ENCODE measurements at regions not wholly inside any gene's neighbourhood (a gene's known extent, or its start where the extent isn't known, plus 50 kb on each side); places are given as distances from the start of the nearest gene placed in this dataset.
"Not testable (repeated sequence)": the region's sequence is repeated elsewhere in the genome, so short reads cannot be mapped to it uniquely, and the experiment has no call there.

GRCh38 chr4:33825685-33826084 is 2418.6 kb downstream of the ARAP2 start:
- H3K9me3 Mint-ChIP-seq: no peaks in the 10 kb centered on the region
- Histone ChIP-seq H2AFZ (replicated peaks) (no peak overlapping the region), H3K4me3 (no peak overlapping the region), H3K9me3 (ENCODE audit: low read depth) (no peaks in the 10 kb centered on the region), H3K36me3 (no peaks in the 10 kb centered on the region), H3K9ac (no peak overlapping the region), H3K4me2 (no peak overlapping the region), H3K27ac (no peak overlapping the region), H4K20me1 (ENCODE audit: low read depth) (no peaks in the 10 kb centered on the region), H3K4me1 (no peaks in the 10 kb centered on the region), H3K79me2 (ENCODE audit: low read depth) (no peaks in the 10 kb centered on the region), H3K27me3 (no peaks in the 10 kb centered on the region), H3F3A (ENCODE audit: low read depth) (no peaks in the 10 kb centered on the region)
- H3K27me3 Mint-ChIP-seq (ENCODE audit: insufficient read depth, low read depth): no peaks in the 10 kb centered on the region
- H3K4me1 Mint-ChIP-seq: no peaks in the 10 kb centered on the region
- DNase-seq (ENCODE audit: low spot score): no peak
- H3K27ac Mint-ChIP-seq: no peak overlapping the region
- no peaks in the 10 kb centered on the region for H3K36me3 Mint-ChIP-seq
- H3K4me3 Mint-ChIP-seq: no peak overlapping the region
- TF ChIP-seq CTCF (IDR thresholded peaks at IDR 0.05) (no peak), EZH2 (IDR thresholded peaks at IDR 0.05) (no peak), EZH2phosphoT487 (IDR thresholded peaks at IDR 0.05) (no peak)

- not testable (repeated sequence) for H2AFZ ChIP-seq (replicated peaks); H3K36me3 Mint-ChIP-seq; H3K27ac Mint-ChIP-seq; H3K79me2 ChIP-seq (ENCODE audit: low read depth); DNase-seq (ENCODE audit: low spot score); H3K36me3 ChIP-seq; H4K20me1 ChIP-seq (ENCODE audit: low read depth); H3K27ac ChIP-seq; H3K27me3 Mint-ChIP-seq (ENCODE audit: insufficient read depth, low read depth); H3K27me3 ChIP-seq; H3K9me3 Mint-ChIP-seq; H3K9ac ChIP-seq; H3K9me3 ChIP-seq (ENCODE audit: low read depth); H3K4me2 ChIP-seq; H3K4me1 ChIP-seq; H3K4me3 ChIP-seq; H3K4me1 Mint-ChIP-seq; H3K4me3 Mint-ChIP-seq; H3F3A ChIP-seq (ENCODE audit: low read depth)
Observed at GRCh38 chr4:33829356-33829755, 2415.0 kb downstream of the ARAP2 start.

- no peaks in the 10 kb centered on the region for H3K27me3 ChIP-seq
- no peaks in the 10 kb centered on the region for H3K9me3 ChIP-seq (ENCODE audit: low read depth)
- H4K20me1 ChIP-seq (ENCODE audit: low read depth): no peaks in the 10 kb centered on the region
- H3K4me2 ChIP-seq: no peak overlapping the region
- Mint-ChIP-seq H3K27ac (no peak overlapping the region), H3K4me3 (no peak overlapping the region), H3K9me3 (no peaks in the 10 kb centered on the region), H3K27me3 (ENCODE audit: insufficient read depth, low read depth) (no peaks in the 10 kb centered on the region), H3K36me3 (no peaks in the 10 kb centered on the region), H3K4me1 (no peaks in the 10 kb centered on the region)
- no peaks in the 10 kb centered on the region for H3K4me1 ChIP-seq
- TF ChIP-seq EZH2phosphoT487 (IDR thresholded peaks at IDR 0.05): no peak
- no peak for TF ChIP-seq CTCF (IDR thresholded peaks at IDR 0.05)
- no peak for TF ChIP-seq EZH2 (IDR thresholded peaks at IDR 0.05)
- no peaks in the 10 kb centered on the region for H3K36me3 ChIP-seq
- no peak overlapping the region for H3K27ac ChIP-seq
- H3K4me3 ChIP-seq: no peak overlapping the region
- H2AFZ ChIP-seq (replicated peaks): no peak overlapping the region
- no peak overlapping the region for H3K9ac ChIP-seq
- H3K79me2 ChIP-seq (ENCODE audit: low read depth): no peaks in the 10 kb centered on the region
- no peak for DNase-seq (ENCODE audit: low spot score)
- H3F3A ChIP-seq (ENCODE audit: low read depth): no peaks in the 10 kb centered on the region
Observed at GRCh38 chr4:33831442-33832066, 2412.8 kb downstream of the ARAP2 start.

- not testable (repeated sequence) for H3K4me1 ChIP-seq; H3K79me2 ChIP-seq (ENCODE audit: low read depth); H4K20me1 ChIP-seq (ENCODE audit: low read depth); H3K4me3 Mint-ChIP-seq; H3K36me3 Mint-ChIP-seq; H3K27ac Mint-ChIP-seq; H3F3A ChIP-seq (ENCODE audit: low read depth); DNase-seq (ENCODE audit: low spot score); H3K36me3 ChIP-seq; H3K27me3 ChIP-seq; H3K4me1 Mint-ChIP-seq; H3K27me3 Mint-ChIP-seq (ENCODE audit: insufficient read depth, low read depth); H3K9me3 ChIP-seq (ENCODE audit: low read depth); H3K4me3 ChIP-seq; H3K4me2 ChIP-seq; H3K9me3 Mint-ChIP-seq; H3K27ac ChIP-seq; H3K9ac ChIP-seq; H2AFZ ChIP-seq (replicated peaks)
Observed at GRCh38 chr4:33835764-33836163, 2408.6 kb downstream of the ARAP2 start.

Measured in neural progenitor cell (in vitro differentiated cells).